Esophagus mucosa (tissue), 1 donor: ENCODE measurements at regions not wholly inside any gene's neighbourhood (a gene's known extent, or its start where the extent isn't known, plus 50 kb on each side); places are given as distances from the start of the nearest gene placed in this dataset.
"Not testable (repeated sequence)": the region's sequence is repeated elsewhere in the genome, so short reads cannot be mapped to it uniquely, and the experiment has no call there.

ENCODE experiments used
- ATAC-seq: fragments of 200-7000 bp; cut with Tn5 transposase; one replicate; pipeline ENCODE4 v1.9.1; 2020
- donor health status: DM: yes; HTN: yes; CAD: no.

DNA sequence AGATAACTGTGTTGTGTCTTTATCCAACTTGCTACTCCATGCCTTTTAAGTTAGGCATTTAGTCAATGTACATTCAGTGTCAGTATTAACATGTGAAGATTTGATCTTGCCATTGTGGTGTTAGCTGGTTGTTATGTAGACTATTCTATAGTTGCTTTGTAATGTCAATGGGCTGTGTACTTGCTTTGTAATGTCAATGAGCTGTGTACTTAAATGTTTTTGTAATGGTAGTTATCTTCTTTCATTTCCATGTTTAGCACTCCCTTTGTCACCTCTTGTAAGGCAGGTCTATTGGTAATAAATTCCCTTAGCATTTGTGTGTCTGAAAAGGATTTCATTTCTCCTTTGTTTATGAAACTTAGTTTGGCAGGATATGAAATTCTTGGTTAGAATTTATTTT, 53.4 kb downstream of the MC4R start:
- no peak for ATAC-seq

DNA sequence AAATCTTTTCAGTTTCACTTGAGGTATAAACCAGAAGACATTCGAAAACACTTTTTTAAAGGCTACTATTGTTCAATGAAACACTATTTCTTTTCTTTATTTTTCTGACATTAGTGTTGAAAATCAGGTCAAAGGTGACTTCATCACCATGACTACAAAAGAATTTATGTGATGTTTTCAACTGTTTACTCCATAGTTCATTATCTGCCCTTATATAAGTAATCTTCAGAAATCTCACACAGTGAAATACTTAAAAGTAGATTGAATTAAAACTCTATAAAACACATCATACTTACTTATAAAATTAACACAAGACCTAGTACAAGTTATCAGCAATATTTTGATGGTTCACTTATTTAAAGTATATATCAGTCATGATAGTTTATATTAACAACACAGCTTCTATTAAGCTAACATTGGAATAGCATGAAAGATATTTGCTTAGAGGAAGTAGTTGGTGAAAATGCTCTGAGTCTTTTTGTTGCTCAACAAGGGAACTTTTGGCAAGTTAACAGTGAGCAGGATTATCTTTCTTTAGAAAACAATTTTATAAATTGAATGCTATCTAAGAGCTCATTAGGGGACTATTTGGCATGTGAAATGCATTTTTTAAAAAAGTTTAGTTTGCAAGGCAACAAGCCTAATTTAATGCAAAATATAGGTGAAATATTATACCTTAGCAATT, 60.8 kb downstream of the MC4R start:
- ATAC-seq: no peak

DNA sequence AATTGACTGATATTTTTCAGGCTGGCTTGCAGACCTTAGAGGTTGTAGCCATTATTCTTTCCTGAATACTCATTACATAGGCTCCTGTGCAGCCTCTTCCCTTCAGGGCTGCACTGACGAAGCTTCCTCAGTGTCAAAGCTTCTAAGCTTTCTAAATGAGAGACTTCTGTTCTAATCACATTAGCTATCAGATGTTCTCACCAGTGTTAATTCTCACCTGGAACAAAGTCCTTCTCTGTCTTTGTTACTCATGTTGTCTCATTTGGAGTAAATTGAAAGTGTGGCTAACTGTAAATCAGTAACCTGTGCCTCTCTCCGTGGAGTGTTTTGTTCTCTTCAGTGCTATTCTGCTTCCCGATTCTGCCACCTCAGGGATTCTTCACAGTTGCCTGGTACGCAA, 76.9 kb downstream of the MC4R start:
- no peak for ATAC-seq

DNA sequence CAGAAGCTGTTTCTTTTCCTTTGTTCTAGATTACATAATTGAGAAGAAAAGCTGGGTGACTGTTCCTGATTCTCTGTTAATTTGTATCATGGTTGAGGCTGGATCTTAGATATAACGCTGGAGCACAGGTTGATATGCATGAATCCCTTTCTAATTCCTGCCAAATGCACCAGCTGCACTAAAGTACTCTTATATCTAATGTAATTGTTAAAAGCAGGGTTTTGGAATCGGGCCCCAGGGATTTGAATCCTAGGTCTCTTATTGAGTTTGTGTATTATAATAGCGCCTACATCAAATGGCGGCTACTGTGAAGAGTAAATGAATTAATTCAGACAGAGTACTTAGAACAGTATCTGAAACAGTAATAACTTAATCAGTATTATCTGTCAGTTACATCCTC, 80.4 kb downstream of the MC4R start:
- ATAC-seq: no peak

DNA sequence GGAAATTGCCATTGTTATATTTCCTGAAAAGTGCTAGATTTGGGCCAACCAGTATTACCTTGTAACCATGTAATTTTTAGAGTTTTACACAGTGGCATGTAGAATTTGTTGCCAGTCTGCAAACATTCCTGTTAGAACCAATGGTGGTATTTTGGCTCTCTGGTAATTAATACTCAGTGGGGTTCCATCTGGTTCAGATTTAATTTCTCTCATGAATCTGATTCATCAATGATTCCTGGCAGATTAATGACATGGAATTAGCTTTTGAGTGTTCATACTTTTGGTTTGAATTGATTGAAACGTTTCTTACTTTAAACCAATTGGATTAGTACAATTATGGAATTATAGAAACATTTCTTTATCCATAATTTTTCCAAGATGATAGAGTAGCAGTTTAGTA, 93.2 kb downstream of the MC4R start:
- ATAC-seq: no peak

DNA sequence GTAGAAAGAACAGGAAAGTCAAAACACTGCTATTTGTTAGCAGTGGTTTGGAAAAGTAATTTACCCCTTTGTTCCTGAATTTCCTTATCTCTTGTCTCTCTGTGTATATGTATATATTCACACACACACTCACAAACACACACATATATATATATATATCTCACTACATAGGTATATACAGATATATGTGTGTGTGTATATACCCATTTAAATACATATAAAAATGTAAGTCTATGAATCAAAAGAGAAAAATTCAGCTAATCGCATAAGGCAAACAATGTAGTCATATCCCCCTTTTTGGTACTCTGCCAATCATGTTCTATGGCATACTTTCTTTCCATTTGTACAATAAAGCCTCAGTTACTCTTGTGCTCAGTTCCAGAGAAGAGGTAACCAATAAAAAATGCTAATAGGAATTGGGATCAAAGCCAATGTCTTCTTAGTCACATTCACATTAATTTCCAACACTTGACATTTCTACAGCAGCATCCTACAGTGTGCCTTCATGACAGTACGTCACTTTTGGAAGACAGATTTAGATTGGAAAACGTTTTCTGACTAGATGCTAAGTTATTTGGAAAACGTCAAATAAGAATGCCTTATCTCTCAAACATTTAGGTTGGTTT, 94.6 kb downstream of the MC4R start:
- ATAC-seq: no peak

DNA sequence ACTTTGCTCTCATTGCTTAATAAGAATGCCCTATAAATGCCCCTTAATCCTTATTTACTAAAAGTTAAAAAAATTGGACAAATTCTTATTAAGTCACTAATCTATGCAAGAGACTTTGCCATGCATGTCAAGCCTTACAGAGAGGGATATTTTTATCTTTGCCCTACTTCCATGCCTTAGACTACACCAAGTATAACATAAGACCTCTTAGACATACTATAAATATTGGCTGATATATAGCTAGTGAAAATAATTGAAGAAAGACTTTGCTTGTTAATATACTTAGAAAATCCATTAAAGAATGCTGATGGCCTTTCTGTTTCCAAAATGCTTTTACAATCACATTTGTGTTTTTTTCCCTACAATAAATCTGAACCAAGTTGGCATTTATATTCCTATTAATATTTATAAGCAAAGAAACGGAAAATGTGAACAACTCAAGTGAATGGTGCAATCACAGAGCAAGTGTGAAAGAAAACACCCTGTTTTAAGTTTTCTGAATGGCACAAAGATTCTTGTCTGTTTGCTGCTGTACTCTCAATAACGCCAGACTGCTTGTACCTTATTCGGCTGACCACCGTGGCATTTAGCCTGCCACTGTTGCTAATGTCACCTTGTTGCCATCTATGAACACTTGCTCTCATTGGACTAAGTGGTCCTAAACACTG, 105.0 kb downstream of the MC4R start:
- ATAC-seq: no peak

DNA sequence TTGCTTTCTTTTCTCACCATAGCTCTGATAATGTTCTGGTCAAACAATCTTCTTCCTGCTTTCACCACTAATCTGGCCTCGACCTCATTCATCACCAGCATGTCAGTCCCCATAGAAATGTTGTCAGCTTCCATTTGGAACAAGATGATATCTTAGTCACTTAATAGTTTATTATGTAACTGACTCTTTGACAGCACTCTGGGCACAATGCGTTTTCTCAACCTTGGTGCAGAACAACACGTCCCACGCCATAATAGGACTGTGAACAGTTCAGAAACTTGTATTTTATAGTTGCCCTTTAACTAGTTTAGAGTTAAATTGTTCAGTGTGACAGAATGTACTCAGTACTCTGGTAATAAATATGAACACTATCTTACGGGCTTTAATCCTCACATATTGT, 106.0 kb downstream of the MC4R start:
- ATAC-seq: no peak

DNA sequence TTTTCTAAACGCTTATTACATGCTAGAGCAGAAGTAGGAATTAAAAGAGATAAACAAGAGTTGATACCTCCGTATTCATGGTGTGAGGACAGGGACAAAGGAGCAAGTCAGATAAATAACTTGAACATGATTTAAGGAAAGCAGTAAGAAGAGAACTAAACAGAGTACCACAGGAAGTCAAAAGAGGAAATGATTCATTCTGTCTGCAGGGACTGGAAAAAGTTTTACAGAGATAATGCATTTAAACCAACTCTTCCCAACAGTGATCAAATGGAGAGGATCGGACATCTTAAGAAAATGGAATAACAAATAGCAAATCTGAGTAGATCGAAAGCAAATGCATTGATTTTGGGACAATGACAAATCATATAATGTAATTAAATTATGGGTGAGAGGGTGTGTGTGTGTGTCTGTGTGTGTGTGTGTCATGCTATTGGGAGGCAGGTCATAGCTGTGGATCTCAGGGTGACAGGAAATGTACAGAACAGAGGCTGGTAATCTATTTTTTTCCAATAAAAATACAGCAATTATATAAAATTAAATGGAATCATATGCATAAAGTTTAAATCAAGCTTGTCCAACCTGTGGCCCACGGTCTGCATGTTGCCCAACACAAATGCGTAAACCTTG, 113.4 kb downstream of the MC4R start:
- no peak for ATAC-seq

DNA sequence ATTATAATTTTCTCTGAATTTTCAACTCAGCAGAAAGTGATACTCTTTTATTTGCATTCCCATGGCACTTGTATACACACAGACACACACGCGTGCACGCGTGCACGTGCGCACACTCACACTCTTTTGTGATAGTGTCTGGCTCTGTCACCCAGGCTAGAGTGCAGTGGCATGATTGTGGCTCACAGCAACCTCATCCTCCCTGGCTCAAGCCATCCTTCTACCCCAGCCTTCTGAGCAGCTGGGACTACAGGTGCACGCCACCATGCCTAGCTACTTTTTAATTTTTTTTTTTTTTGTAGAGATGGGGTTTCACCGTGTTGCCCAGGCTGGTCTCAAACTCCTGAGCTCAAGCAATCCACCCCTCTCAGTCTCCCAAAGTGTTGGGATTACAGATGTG, 123.2 kb downstream of the MC4R start:
- no peak for ATAC-seq

DNA sequence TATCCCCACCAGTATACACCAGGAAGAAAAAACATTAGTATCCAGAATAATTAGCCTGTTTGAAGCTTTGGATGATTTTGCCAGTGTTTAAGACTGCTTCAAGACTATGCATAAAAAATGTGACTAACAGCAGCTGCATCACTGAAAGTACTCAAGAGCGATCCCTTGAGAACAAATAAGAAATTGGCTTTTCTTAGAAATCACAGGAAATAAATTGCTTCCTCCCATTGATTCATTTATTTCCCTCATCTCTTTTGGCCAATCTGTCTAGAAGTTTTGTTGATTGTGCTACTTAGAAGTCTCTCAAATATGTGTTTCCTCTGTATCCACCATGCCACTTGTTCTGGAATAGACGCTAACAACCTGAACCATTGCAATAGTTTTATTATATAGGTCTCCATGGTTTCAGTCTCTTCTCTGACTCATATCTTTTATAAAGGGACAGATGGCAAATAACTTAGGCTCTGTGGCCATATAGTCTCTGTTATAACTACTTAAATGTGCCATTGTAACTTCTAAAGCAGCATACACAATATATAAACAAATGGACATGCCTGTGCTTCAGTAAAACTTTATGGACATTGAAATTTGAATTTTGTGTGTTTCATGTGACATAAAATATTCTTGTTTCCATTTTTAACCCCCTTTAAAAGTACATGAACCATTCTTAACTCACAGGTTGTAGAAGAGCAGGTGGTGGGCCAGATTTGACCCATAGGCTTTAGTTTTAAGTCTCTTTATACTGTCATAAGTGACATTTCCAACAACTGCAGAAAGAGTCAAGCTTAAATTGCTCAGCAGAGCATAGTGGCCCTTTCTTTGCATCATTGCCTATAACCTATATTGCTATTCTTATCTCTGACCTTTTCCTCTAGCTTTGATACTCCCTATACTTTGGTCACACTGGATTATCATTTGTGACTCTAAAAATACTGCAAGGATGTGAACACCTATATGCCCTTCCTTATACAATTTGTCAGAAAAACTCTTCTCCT, 123.9 kb downstream of the MC4R start:
- no peak for ATAC-seq

DNA sequence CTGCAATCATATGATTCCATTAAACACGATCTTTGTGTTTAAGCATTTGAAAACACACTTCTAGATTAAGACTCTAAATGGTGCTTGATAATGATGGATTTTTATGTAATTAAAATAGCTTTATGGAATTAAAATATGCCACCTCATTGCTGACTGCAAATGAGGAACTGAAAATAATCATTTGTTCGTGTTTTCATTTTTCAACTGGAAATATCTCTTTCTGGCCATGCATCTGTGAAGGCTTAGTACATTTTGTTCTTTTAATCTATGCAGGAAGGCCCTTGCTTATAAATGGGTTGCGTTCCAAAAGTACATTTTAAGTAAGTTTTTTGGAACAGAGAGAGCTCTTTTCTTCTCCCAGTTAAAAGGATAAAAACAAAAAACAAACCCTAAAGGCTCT, 125.5 kb downstream of the MC4R start:
- ATAC-seq: no peak

DNA sequence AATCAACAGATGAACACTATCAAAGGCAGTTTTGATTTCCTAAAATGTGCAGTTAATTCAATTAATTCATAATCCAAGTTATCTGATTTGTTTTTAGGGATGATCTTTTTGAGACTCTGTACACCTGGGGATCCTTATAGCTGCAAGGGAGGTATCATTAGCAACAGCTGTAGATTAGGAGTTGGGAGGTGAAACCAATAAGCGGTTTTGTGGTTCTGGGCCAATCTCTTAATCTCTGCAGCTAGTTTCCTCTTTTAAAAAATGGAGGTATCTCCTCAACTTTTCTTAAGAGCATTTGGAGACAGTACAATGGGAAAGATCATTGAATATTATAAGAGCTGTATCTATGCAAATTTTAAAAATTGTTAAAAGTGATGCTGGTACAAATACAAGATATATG, 126.0 kb downstream of the MC4R start:
- ATAC-seq: no peak

DNA sequence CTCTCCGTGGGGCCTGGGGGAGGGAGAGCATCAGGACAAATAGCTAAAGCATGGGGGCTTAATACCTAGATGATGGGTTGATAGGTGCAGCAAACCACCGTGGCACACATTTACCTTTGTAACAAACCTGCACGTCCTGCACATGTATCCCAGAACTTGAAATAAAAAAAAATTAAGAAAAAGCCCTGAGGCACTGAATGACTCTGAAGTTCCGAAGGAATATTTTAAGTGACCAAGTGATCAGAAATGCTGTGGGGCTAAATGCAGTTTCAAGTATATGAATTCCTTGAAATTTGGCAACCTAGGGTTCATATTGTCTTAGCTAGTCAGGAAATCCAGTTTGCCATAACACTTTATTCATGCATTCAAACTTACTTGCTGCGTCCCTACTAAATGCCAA, 127.5 kb downstream of the MC4R start:
- no peak for ATAC-seq

DNA sequence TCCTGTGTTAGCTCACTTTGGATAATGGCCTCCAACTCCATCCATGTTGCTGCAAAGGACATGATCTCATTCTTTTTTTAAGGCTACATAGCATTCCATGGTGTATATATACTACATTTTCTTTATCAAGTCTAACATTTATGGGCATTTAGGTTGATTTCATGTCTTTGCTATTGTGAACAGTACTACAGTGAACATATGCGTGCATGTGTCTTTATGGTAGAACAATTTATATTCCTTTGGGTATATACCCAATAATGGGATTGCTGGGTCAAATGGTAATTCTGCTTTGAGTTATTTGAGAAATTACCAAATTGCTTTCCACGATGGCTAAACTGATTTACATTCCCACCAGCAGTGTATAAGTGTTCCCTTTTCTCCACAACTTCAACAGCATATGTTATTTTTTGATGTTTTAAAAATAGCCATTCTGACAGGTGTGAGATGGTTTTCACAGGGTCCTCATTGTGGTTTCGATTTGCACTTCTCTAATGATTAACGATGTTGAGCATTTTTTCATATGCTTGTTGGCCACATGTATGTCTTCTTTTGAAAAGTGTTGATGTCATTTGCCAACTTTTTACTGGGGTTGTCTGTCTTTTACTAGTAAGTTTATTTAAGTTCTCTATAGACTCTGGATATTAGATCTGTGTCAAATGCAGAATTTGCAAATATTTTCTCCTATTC, 133.4 kb downstream of the MC4R start:
- ATAC-seq: not testable (repeated sequence)

DNA sequence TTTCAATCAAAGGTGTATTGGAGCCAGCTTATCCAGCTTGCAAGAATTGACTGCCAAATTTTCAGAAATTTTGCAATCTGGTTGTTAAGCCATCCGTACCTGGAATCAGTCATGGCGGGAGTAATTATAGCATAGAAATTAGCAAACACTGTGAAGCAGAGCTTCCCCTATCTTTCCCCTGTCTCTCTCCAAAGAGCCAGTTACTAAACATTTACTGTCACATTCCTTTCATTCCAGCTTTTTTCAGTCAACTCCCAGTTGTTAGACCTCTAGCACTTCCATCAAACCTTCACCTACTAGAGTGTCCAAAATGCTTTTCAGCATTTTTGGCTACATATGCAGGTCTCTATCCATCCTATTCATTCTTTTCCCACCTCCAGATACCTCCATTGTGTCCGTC, 137.4 kb downstream of the MC4R start:
- no peak for ATAC-seq

DNA sequence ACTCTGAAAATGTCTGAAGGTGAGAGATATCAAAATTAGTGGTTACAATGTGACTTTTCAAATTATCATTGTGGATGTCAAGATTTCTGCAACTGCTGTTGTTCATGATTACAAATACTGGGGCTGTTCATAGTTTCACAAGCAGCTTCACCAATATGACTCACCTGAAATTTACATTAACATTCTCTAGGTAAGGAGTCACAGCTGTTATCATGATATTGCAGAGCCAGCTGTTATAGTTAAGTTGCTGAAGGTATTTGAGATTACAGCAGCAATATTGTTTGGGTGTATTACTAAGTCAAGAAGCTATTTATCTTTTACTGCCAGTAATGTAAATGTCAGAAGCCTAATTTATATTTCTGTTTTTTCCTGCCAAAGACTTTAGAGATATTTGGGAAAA, 140.0 kb downstream of the MC4R start:
- ATAC-seq: no peak

DNA sequence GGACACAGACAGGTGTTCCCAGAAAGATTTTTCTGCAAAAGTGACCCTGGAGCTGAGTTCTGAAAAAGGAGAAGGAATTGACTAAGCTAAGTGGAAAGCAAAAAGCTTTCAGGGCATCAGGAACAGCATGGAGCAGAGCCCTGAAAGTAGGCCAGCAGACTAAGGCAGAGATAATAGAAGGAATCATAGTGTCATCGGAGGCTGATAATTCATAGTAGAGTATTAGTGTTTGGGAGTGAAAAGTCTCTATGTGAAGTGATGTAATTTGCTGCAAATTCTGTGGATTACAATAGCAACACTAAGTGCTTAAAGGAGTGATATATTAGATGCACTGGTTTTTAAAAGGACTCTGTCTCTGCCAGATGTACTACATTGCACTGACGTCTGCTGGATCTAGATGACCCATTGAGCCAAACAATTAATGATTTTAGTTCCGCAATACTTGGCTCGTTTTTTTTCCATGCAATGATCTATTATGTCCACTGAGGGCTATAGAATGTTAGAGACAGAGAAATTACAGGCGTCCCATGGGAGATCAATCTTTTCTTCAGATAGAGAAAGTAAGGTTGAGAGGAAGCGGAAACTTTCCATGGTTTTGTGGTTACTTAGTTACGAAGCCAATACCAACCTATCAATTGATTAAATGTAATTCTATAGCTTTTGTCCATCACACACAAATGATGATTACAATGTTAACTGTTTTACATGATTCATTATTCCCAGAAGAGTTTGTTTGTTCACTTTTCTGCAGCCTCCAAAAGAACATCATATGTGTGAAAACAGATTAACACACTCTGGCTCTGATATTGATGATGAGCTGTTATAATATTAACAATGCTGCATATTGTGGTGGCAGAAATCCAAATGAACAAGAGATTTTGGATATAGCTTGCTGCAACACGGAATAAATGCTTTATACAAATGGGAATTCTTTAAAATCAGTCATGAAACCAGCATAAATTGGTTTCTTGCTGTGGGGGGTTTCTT, 143.7 kb downstream of the MC4R start:
- no peak for ATAC-seq

DNA sequence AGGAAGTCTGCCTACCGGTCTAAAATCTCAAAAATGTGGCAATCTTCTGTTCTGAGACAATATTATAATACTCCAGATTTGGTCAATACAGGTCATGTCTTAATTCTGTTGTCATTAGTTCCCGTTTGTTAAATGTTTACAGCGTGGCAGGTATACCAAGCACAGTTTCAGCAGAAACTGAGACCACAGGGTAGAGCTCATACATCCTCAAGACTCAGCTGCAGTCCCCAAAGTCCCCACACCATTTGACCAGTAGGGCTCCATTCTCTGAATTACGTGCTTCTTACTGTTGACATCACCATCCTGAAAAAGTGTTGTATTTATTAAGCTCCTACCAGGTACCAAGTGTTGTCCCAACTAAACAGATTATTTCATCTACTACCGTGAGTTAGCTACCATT, 157.1 kb downstream of the MC4R start:
- no peak for ATAC-seq

DNA sequence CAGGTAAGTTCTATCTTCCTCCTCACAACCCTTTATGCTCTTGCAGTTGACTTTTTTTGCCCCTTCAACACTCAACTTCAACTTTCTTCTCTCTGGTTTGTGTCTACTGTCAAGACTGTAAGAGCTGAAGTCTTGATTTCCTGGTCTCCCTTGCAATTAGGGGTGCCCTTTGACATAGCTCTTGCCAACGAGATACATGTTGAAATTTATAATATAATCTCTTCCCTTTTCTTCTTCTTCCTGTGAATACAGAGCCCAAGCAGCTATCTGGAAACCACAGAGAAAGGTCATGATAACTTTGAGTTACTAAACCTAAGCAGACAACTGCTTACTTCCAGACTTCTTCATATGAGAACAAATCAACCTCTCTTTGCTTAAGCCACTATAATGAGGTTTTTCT, 163.5 kb downstream of the MC4R start:
- no peak for ATAC-seq

DNA sequence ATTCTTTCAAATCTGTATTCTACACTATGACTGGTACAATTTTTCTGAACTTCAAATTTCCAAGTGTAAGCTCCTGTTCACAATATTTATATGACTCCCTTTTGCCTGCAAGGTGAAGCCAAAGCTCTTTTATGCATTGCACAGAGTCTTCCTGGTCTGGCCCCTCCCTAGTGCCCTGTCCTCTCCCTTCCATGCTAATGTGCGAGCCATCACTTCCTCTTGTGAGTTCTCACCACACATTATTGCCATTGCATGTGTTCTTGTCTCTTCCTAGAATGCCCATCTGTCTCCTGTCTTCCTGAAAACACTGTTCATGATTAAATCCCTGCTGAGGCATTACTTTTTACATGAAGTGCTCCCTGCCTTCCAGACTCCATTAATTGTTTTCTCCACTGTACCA, 169.9 kb downstream of the MC4R start:
- ATAC-seq: no peak
